ENCODE measurements at regions not wholly inside any gene's neighbourhood (a gene's known extent, or its start where the extent isn't known, plus 50 kb on each side); places are given as distances from the start of the nearest gene placed in this dataset.

DNA sequence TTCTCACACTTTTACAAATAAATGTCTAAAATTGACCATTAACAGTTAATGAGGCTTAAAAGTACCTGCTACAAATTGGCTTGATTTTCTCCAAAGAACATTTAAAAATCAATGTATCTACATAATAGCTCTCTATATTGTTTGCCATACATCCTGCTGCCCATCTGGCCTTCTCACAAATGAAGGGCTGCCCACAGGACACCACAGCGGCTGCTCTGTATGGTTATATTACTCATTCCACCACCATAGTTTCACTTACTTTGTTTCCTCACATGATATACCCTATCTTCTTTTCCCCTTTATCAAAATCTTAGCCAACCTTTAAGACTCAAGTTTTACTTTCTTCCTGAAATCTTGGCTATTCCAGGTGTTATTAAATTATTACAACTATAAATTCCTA lies 407.7 kb upstream of the HTR1E start:
- TF ChIP-seq, protein P1, sequence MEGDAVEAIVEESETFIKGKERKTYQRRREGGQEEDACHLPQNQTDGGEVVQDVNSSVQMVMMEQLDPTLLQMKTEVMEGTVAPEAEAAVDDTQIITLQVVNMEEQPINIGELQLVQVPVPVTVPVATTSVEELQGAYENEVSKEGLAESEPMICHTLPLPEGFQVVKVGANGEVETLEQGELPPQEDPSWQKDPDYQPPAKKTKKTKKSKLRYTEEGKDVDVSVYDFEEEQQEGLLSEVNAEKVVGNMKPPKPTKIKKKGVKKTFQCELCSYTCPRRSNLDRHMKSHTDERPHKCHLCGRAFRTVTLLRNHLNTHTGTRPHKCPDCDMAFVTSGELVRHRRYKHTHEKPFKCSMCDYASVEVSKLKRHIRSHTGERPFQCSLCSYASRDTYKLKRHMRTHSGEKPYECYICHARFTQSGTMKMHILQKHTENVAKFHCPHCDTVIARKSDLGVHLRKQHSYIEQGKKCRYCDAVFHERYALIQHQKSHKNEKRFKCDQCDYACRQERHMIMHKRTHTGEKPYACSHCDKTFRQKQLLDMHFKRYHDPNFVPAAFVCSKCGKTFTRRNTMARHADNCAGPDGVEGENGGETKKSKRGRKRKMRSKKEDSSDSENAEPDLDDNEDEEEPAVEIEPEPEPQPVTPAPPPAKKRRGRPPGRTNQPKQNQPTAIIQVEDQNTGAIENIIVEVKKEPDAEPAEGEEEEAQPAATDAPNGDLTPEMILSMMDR (IDR thresholded peaks at IDR 0.05): no peak
- no peak for TF ChIP-seq POLR2A (IDR thresholded peaks at IDR 0.05)

All from right lobe of liver (tissue), 4 donors.